GM12878 (cell line): ENCODE measurements at regions not wholly inside any gene's neighbourhood (a gene's known extent, or its start where the extent isn't known, plus 50 kb on each side); places are given as distances from the start of the nearest gene placed in this dataset.

Experiments
- ATAC-seq: fragments of 200-7000 bp; cut with Tn5 transposase; 3 replicates; pipeline ENCODE4 v1.9.1; 2020; ENCODE audit warnings: mild to moderate bottlenecking, moderate library complexity
- BruUV-seq: library from RNA; stranded (reverse); fragments of 400-500 nt; replicated peaks from 2 replicates; lab custom pipeline; 2021; lab: Mats Ljungman, UMichigan
- CTCF ChIA-PET: fragments of 300-600 bp; sonication (Branson Sonifier 250); formaldehyde crosslinking; extraction: SDS; loops from one replicate; lab custom pipeline; 2021; ENCODE audit warnings: inconsistent platforms; lab: Yijun Ruan, JAX
- POLR2A ChIA-PET: fragments of 350-600 bp; formaldehyde crosslinking; extraction: SDS; loops from one replicate; lab custom pipeline; 2021; ENCODE audit warnings: inconsistent platforms; lab: Charles Lee
- RAD21 ChIA-PET: fragments of 300-600 bp; sonication (Branson Sonifier 250); formaldehyde crosslinking; loops from one replicate; lab custom pipeline; 2023; ENCODE audit warnings: antibody characterized with exemption; ENCODE audit not compliant: unreplicated experiment; lab: Charles Lee
- SMC1A ChIA-PET: fragments of 300-600 bp; sonication (Branson Sonifier 250); formaldehyde crosslinking; loops from one replicate; lab custom pipeline; 2023; ENCODE audit not compliant: unreplicated experiment, uncharacterized antibody; lab: Charles Lee
- DNase-seq: peaks from one replicate; pipeline ENCODE4 v3.0.0-alpha.2; 2011; ENCODE audit warnings: low read depth, low spot score
- FAIRE-seq: peaks from 3 replicates; lab custom pipeline; 2011; peaks lifted over from hg19 to GRCh38; lab: Jason Lieb, UNC
- H2AFZ ChIP-seq: 2 replicates; pipeline ENCODE4 v1.6.0; 2011; ENCODE audit warnings: low read depth, low read length, control low read depth; ENCODE audit not compliant: control insufficient read depth
- H3K27ac ChIP-seq: 2 replicates; pipeline ENCODE4 v1.5.1; 2011; ENCODE audit warnings: control low read depth; ENCODE audit not compliant: control insufficient read depth, insufficient read depth
- H3K27me3 ChIP-seq, 2 experiments: replicated peaks in 1 of 2; 2 replicates each; pipeline versions ENCODE4 v1.6.0 to v1.6.1; 2011; ENCODE audit warnings: low read length in 1 of 2; ENCODE audit not compliant: control insufficient read depth in 2 of 2, insufficient read depth in 2 of 2
- H3K36me3 ChIP-seq, 2 experiments: 2 replicates each; pipeline ENCODE4 v1.5.1; 2011; ENCODE audit warnings: low read length in 1 of 2; ENCODE audit not compliant: control insufficient read depth in 2 of 2, insufficient read depth in 2 of 2
- H3K4me1 ChIP-seq: 2 replicates; pipeline ENCODE4 v1.6.1; 2011; ENCODE audit warnings: mild to moderate bottlenecking, low read length, moderate library complexity, mixed read lengths; ENCODE audit not compliant: control insufficient read depth, insufficient read depth
- H3K4me2 ChIP-seq: 2 replicates; pipeline ENCODE4 v1.6.0; 2011; ENCODE audit warnings: control low read depth; ENCODE audit not compliant: control insufficient read depth, insufficient read depth
- H3K4me3 ChIP-seq: fragments of 200-600 bp; sonication (generic); 2 replicates; pipeline ENCODE4 v1.5.1; 2016
- H3K79me2 ChIP-seq: 2 replicates; pipeline ENCODE4 v1.6.0; 2011; ENCODE audit warnings: low read length; ENCODE audit not compliant: control insufficient read depth, insufficient read depth
- H3K9ac ChIP-seq: 2 replicates; pipeline ENCODE4 v1.8.0; 2011; ENCODE audit warnings: low read length, control low read depth, mixed read lengths; ENCODE audit not compliant: control insufficient read depth, insufficient read depth
- H3K9me3 ChIP-seq: replicated peaks from 3 replicates; pipeline ENCODE4 v1.5.1; 2011; ENCODE audit warnings: mild to moderate bottlenecking, low read length; ENCODE audit not compliant: control insufficient read depth, insufficient read depth
- H4K20me1 ChIP-seq: 2 replicates; pipeline ENCODE4 v1.6.0; 2011; ENCODE audit not compliant: control insufficient read depth, insufficient read depth
- ATF7 ChIP-seq: fragments of 450-650 bp; IDR thresholded peaks from 2 replicates; pipeline ENCODE4 v1.6.1; 2016; ENCODE audit warnings: low read depth, mild to moderate bottlenecking
- MXI1 ChIP-seq: fragments of 150-350 bp; IDR thresholded peaks from 2 replicates; pipeline ENCODE4 v1.6.1; 2011; ENCODE audit warnings: low read depth, mild to moderate bottlenecking, inconsistent platforms, low read length, improper control_type of control experiment
- NR2C2 ChIP-seq: IDR thresholded peaks from 2 replicates; pipeline ENCODE4 v1.6.1; 2011; ENCODE audit warnings: borderline replicate concordance, low read depth; ENCODE audit not compliant: control insufficient read depth, insufficient read length
- RB1 ChIP-seq: fragments of 450-650 bp; formaldehyde crosslinking; IDR thresholded peaks from 2 replicates; pipeline ENCODE4 v1.6.1; 2017; ENCODE audit warnings: mild to moderate bottlenecking, borderline replicate concordance
- SPI1 ChIP-seq: IDR thresholded peaks from 2 replicates; pipeline ENCODE4 v1.6.1; 2011; ENCODE audit warnings: low read depth, mild to moderate bottlenecking, low read length, moderate library complexity, borderline replicate concordance; ENCODE audit not compliant: insufficient read depth
- STAT1 ChIP-seq: fragments of 450-650 bp; conservative IDR thresholded peaks from 2 replicates; pipeline ENCODE4 v1.6.1; 2014; ENCODE audit warnings: antibody characterized with exemption, mild to moderate bottlenecking
- STAT3 ChIP-seq: IDR thresholded peaks from 2 replicates; pipeline ENCODE4 v1.6.1; 2011; ENCODE audit warnings: low read depth, low read length, improper control_type of control experiment
- YBX1 ChIP-seq: fragments of 450-650 bp; IDR thresholded peaks from 2 replicates; pipeline ENCODE4 v1.6.1; 2016; ENCODE audit warnings: antibody characterized with exemption
- WGBS: methylation state at CpG from one replicate; pipeline ENCODE4 v1.1.6; 2016; ENCODE audit warnings: low lambda C conversion rate; ENCODE audit not compliant: insufficient replicate concordance, insufficient coverage; ENCODE audit errors: missing lambda C conversion rate; 5-methylcytosine and 5-hydroxymethylcytosine counted together
- in situ Hi-C: fragments of 300-500 bp; cut with MboI; formaldehyde crosslinking; loops from 9 replicates; pipeline ENCODE4 v1.14.3; 2018; ENCODE audit warnings: mixed read lengths
- intact Hi-C: fragments of 100-400 bp; cut with micrococcal nuclease; formaldehyde crosslinking; loops from one replicate; pipeline ENCODE4 v1.14.2; 2022; ENCODE audit not compliant: unreplicated experiment
- TF ChIP-seq, protein P1 (sequence below): fragments of 450-650 bp; formaldehyde crosslinking; IDR thresholded peaks from 2 replicates; pipeline ENCODE4 v1.4.0; 2020; ENCODE audit warnings: mild to moderate bottlenecking, moderate library complexity

DNA sequence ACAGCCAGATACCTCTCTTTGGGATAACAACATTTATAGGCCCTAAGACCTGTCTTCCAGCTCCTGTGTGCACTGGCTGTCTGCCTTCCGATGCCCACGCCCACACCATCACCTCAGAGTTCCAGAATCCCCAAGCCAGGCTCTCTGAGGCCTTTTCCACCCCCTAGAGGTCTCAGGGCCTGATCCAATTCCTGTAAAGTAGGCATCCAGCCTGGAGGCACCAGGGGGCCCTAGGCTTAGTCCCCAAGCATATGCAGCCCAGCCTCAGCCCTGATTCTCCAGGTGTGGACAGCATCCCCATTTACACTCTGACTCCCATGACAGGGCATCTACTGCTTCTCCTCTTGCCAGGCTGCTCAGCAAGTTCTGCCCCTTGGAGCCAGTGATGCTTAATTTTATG is 72.7 kb upstream of the CORO2B start (continued):
- TF ChIP-seq, protein P1, sequence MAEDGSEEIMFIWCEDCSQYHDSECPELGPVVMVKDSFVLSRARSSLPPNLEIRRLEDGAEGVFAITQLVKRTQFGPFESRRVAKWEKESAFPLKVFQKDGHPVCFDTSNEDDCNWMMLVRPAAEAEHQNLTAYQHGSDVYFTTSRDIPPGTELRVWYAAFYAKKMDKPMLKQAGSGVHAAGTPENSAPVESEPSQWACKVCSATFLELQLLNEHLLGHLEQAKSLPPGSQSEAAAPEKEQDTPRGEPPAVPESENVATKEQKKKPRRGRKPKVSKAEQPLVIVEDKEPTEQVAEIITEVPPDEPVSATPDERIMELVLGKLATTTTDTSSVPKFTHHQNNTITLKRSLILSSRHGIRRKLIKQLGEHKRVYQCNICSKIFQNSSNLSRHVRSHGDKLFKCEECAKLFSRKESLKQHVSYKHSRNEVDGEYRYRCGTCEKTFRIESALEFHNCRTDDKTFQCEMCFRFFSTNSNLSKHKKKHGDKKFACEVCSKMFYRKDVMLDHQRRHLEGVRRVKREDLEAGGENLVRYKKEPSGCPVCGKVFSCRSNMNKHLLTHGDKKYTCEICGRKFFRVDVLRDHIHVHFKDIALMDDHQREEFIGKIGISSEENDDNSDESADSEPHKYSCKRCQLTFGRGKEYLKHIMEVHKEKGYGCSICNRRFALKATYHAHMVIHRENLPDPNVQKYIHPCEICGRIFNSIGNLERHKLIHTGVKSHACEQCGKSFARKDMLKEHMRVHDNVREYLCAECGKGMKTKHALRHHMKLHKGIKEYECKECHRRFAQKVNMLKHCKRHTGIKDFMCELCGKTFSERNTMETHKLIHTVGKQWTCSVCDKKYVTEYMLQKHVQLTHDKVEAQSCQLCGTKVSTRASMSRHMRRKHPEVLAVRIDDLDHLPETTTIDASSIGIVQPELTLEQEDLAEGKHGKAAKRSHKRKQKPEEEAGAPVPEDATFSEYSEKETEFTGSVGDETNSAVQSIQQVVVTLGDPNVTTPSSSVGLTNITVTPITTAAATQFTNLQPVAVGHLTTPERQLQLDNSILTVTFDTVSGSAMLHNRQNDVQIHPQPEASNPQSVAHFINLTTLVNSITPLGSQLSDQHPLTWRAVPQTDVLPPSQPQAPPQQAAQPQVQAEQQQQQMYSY: no peak
- TF ChIP-seq, all 136 proteins: peak for 0

DNA sequence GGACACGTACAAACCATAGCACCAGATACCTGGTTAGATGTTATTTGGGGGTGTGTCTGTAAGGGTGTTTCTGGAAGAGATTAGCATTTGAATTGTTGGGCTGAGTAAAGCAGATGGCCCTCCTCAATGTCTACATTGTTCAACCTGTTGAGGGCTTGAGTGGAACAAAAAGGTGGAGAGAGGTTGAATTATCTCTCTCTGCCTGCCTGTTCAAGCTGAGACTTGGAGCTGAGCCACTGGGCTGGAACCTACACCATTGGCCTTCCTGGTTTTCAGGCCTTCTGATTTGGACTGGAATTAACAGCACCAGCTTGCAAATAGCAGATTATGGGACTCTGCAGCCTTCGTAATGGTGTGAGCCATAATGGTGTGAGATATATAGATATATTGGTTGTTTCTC is 71.3 kb upstream of the CORO2B start:
- no peak overlapping the region for H3K9ac ChIP-seq
- H3K36me3 ChIP-seq: no peaks in the 10 kb centered on the region
- DNase-seq (no peak), FAIRE-seq (no peak), ATAC-seq (no peak)
- WGBS: 14% methylated on average over 2 of the region's 2 CpGs
- RAD21 ChIA-PET: no interaction called here
- CTCF ChIA-PET: no interaction called here
- no peak overlapping the region for H2AFZ ChIP-seq
- no TSS peak for BruUV-seq
- no peaks in the 10 kb centered on the region for H3K9me3 ChIP-seq
- no peak overlapping the region for H3K4me2 ChIP-seq
- H3K4me1 ChIP-seq: no peaks in the 10 kb centered on the region
- SMC1A ChIA-PET: no interaction called here
- H3K27ac ChIP-seq: no peak overlapping the region
- H3K79me2 ChIP-seq: no peaks in the 10 kb centered on the region
- in situ Hi-C loops (no loop called here), intact Hi-C loops (no loop called here)
- H3K4me3 ChIP-seq: no peak overlapping the region
- POLR2A ChIA-PET: no interaction called here
- no peaks in the 10 kb centered on the region for H4K20me1 ChIP-seq
- TF ChIP-seq YBX1 (no peak), SPI1 (no peak), STAT3 (no peak), STAT1 (no peak), MXI1 (no peak), NR2C2 (no peak), RB1 (no peak), ATF7 (no peak)
- no peaks in the 10 kb centered on the region; a peak in 2 of 4 replicates for H3K27me3 ChIP-seq
